DMS79 treated with DMSO at 0.1 percent for 48 hours (cell line): ENCODE measurements at regions not wholly inside any gene's neighbourhood (a gene's known extent, or its start where the extent isn't known, plus 50 kb on each side); places are given as distances from the start of the nearest gene placed in this dataset.

Source experiments
- DNase-seq: peaks from one replicate; lab custom pipeline; 2025; lab: John Stamatoyannopoulos, UW

DNA sequence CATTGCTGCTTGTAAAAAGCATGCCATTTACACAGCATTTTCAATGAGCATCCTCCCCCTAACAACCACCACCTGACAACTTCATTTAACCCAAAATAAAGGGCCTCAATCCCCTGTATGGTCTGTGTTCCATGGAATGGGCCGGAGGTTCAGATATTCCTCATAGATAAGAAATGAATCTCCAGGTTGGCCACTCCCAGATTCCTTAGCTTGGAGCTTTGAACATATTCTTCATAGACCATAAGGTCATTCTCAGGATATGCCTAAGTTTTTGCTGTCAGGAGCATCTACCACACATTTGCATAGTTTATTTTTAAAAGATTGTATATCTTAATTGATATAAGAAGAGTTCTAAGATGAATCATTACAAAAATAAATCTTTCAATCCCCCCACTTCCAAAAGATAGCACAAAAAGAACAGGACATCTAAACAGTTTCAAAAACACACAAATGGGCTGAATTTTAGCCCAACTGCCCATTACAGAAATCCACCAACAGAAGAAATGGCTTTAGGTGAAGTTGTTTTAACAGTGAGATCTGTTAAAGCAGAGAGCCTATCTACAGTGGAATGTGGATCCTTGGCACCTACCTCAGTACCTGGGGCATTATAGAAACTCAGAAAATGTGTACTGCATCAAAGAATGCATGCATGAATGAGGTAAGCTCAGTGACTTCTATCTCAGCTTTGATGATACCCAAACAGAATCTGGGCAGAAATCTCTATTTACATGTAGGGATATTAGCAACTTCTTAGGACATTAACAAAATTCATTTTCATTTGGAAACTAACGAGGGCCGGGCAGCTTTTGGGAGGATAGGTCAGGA is 179.8 kb downstream of the SEC61B start:
- DNase-seq = no peak

- no peak for DNase-seq
These were observed 181.3 kb downstream of the SEC61B start for GRCh38 chr9:99403371-99403770.

DNA sequence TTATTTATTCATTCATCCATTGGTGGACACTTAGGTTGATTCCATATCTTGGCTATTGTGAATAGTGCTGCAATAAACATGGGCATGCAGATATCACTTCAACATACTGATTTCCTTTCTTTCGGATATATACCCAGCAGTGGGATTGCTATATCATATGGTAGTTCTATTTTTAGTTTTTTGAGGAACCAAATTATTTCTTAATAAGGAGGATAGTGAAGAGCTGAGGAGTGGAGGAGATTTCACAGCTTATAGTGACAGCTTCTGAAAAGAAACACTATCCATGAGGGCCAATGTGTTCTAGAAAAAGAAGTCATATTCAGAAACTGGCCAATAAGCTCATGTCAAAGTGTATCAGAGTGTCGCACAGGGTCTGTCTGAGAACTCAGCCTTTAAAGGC is 183.3 kb downstream of the SEC61B start:
- DNase-seq = no peak

DNA sequence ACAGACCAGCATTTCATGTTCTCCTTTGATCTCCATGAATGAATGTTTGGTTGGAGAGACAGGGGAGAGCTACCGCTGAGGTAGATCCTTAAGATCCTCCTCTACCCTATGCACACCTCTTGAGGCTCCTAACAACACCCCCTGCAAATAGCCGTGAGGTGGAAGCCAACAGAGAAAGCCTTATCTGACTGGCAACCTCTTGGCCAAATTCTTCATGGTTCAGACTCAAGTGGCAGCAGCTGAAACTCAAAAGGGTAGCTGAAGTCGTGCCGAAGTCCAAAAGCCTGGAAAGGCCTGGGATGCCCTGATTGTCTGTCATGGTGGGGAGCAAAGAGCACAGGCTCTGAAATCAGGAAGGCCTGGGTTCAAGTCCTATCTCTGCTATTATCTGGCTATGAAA is 184.9 kb downstream of the SEC61B start:
- no peak for DNase-seq

DNA sequence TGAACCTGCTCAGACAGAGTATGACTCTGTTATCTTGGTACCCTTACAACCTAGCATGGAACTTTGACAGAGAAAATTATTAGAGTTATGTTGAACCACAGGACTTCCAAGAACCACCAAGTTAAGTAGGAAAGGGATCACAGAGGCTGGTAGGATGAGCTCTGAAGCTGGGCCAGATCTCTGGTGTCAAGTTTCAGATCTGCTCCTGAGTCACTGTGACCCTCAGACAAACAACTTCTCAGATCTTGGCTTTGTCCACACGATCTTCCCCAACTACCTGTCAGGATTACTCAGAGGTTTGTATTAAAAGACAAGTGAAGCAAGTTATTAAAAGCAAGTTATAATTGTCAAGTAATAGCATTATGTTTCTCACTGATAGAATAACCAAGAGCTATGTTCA is 189.0 kb downstream of the SEC61B start:
- no peak for DNase-seq

DNA sequence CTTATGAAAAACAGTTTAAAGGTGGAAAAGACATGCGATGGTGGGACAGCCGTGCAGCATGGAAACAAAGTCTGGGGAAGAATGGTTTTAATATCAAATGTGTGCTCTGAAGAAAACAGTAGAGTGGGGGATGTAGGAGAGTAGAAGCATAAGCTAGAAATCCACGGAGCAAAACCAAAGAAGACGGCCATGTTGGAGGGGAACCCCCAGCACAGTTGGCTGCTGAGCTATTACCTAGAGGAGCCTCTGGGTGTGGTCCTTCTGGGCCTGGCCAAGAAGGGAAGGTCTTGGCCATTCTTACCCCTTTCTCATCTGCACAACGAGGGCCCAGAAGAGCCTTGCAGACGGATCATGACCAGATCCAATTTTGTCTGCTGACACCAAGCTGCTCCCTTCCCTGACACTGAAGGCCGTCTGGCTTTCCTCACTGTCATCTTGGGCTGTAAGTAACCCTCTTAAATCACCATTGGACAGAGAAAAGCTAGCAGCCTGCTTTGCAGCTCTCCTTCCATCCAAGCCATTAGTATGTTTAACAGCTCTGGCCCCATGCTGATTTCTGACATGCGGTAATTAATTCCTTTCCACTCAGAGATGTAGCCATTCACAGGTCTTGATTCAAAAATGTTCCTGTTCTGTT is 189.5 kb downstream of the SEC61B start:
- no peak for DNase-seq

- no peak for DNase-seq
These were observed 190.5 kb downstream of the SEC61B start for GRCh38 chr9:99412606-99413005.

- DNase-seq = no peak
These were observed 192.2 kb downstream of the SEC61B start for GRCh38 chr9:99414321-99414720.

DNA sequence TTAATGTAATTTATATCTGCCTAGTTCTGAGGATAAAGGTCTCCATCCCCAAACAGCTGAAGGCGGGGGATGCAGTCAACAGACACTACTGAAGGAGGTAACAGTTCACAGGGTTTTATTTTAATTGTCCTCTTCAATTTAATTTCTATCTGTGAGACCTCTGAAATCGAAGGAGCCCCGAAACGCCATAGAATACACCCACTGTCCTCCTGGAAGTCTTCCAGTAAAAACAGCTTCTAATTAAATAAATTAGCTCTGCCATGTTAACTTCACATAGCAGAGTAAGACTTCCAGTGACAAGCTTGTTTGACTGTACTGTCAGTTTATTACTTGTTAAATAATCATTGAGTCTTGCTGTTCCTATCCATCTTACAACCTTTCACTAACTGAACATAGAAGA is 193.5 kb downstream of the SEC61B start:
- no peak for DNase-seq

GRCh38 chr9:99416007-99416406 is 193.9 kb downstream of the SEC61B start:
- no peak for DNase-seq

- no peak for DNase-seq
These were observed 197.0 kb downstream of the SEC61B start for GRCh38 chr9:99419070-99419469.

DNA sequence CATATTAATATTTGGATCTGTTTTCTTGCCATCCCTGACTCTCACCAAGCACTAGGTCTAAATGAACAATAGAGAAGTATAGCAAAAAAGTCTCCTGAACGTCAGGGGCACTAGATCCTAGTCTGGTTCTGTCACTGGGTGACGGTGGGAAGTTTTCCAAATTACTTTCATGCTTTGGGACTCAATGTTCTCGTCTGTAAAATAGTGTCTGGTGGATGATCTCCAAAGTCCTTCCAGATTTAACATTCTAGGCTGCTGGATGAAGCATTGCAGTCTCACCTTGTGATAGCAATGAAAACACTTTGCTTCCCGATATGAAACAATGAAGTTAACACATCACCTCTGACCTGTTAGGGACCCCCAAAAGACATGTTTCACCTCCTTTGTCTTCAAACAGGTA is 199.3 kb downstream of the SEC61B start:
- no peak for DNase-seq

DNA sequence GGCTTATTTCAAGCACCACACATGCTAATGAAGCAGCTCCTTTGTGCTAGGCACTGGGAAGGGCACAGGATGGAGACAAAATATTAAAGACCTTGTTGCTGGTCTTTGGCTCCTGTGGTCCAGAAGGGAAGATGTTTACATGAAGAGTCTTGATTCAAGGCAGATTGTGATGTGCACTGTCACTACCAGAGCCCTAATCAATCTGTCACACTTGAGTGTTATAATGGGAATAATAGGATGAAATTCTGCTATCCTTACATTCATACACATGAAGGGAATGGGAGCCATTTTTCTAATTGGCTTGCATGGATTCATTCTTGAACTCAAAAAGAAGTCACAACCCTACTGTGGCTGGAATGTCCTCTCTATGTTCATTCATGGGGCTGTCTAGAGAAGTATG is 203.0 kb downstream of the SEC61B start:
- no peak for DNase-seq

DNA sequence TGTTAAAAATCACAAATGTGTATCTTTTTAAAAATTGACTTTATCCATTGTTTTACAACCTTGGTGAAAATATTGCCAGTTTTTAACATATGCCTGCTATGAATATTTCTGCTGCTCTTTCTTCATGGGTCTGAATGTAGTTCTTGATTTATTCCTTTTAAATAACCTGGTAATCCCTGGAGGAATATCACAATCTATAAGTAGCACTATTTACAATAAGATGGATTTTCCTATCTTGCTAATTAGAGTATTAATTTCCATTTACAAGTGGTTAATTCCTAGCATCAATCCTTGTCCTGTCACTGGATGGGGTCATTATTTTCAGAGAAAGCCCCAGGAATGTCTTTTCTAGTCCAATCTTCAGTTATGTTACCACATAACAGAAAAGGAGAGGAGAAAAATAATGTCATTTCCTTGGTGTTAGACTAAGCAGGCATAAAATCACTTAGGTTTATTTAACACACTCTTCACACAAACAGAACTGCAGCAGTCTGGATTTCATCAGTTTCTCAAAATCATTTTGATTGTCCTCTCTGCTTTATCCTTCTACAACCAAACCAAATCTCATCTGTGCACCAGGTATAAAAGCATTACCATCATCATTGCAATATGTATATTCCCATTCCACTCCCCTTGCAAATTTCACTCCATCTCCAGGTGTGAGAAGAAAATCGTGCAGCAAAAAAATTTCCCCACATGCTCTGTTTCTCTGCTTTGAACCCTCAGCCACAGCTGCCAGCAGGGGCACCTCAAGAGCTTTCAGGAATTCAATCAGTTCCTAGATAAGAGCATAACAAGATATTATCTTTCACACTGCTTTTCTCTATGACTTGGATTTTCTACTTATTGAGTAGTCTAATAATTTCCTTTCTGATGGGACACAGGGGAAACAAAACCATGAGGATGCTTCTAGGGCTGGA is 204.1 kb downstream of the SEC61B start:
- DNase-seq = no peak

DNA sequence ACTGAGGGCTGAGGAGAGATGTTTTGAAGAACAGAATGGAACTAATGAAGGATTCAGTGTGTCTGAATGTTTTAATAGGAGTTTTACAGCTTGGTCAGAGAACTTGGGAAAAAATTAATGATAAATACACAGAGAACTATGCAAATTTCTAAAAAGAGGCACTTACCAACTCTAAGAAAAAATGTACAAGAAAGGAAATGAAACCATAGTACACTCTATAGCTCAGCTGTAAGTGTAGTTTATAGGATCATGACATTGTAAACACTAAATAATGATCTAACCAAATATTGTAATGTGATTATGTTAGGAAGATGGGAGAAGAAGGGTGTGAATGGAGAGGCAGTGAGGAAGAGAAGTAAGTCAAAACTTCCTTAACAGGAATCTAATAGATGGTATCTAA is 205.2 kb downstream of the SEC61B start:
- no peak for DNase-seq

GRCh38 chr9:99430301-99430700 is 208.2 kb downstream of the SEC61B start:
- no peak for DNase-seq

GRCh38 chr9:99431103-99431502 is 209.0 kb downstream of the SEC61B start:
- no peak for DNase-seq

GRCh38 chr9:99432075-99432474 is 210.0 kb downstream of the SEC61B start:
- DNase-seq = no peak

DNA sequence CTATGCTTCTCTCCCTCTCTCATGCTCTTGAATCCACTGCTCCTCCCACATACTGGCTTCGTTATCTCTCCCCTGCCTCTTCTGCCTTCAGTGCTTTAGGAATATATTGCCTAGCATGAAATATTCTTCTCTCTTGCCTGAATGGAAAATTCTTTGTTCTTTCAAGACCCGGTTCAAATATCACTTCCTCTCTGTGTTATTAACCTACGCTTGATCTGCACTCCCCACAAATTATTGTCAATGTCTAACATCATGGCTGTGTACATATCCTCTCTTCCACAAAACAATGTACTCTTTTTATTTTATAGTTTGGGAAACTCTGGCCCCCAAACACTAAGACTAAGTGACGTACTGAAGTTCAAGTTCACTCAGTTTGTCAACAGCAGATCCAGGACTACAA is 211.0 kb downstream of the SEC61B start:
- no peak for DNase-seq

GRCh38 chr9:99433555-99433954 is 211.5 kb downstream of the SEC61B start:
- no peak for DNase-seq

- DNase-seq = no peak
These were observed 214.5 kb downstream of the SEC61B start for GRCh38 chr9:99436616-99437015.

DNA sequence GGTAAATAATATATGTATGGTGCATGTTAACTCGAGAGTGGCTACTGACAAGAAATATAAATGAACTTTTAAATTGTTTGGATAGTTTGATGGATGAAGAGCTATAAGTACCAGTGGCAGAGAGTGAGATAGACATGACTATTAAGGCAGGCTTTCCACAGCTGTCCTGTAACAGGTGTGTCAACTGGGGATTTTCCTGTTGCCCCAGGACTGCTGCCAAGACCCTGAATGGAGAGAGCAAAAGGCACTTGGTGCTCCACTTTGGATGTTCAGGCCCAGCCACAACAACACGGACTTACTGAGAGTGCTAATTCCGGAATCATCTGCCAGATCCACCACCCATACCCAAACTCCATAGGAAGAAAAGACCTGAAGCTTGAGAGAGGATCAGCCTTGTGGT is 215.1 kb downstream of the SEC61B start:
- no peak for DNase-seq

DNA sequence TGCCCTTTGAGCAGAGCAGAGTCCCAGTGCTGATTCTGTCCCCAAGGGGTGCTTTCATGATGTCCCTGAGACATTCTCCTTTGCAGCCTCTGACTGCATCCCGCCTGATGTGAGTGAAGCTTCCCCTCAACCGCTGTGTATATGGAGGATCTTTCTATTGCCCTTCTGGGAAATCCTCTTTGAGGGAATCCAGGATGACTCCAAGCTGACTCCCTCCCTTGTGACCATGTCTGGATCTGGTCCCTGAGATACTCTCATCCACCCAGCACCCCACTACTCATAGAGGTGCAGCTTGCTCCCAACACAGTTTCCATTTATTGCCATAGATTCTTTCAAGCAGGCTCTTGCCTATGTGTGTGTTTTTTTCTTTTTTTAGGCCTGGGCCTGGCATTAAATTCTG is 216.5 kb downstream of the SEC61B start:
- DNase-seq = no peak
